NCI-H1092 (cell line): ENCODE measurements at regions not wholly inside any gene's neighbourhood (a gene's known extent, or its start where the extent isn't known, plus 50 kb on each side); places are given as distances from the start of the nearest gene placed in this dataset.
A peak's percentile ranks its signal among the peaks of the same experiment; 100 is the strongest.

Experiments
- DNase-seq: peaks from one replicate; lab custom pipeline; 2025; lab: John Stamatoyannopoulos, UW

GRCh38 chr1:38331496-38332210 is 285.1 kb upstream of the POU3F1 start:
- no peak for DNase-seq

- DNase-seq, result no peak
Measured at GRCh38 chr1:38330799-38331198, 284.2 kb upstream of the POU3F1 start.

DNA sequence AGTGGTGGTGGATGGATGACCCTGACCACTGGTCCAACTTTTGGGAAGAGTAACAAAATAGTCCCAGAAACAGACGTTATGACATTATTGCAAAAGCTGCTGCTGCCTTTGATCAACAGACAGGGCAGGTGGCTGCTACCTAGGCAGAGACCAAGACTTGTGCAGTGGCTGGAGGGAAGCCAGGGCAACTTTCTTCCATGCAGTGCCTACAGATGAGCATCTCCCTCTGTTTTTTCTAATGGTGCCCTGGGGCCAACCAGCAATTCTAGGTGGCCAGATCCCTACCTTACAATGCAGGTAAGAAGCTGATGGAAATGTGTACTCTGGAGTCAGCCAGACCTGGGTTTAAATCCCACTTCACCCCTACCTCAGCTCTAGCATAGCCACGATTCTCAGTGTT is 283.1 kb upstream of the POU3F1 start:
- DNase-seq, result no peak

GRCh38 chr1:38328278-38329035 is 281.9 kb upstream of the POU3F1 start:
- no peak for DNase-seq

- no peak for DNase-seq
Measured at GRCh38 chr1:38327559-38327973, 281.0 kb upstream of the POU3F1 start.

- DNase-seq, result no peak
Measured at GRCh38 chr1:38326856-38327255, 280.3 kb upstream of the POU3F1 start.

GRCh38 chr1:38326135-38326534 is 279.5 kb upstream of the POU3F1 start:
- no peak for DNase-seq

- no peak for DNase-seq
Measured at GRCh38 chr1:38312753-38313152, 266.2 kb upstream of the POU3F1 start.

- DNase-seq, result no peak
Measured at GRCh38 chr1:38310079-38310478, 263.5 kb upstream of the POU3F1 start.

DNA sequence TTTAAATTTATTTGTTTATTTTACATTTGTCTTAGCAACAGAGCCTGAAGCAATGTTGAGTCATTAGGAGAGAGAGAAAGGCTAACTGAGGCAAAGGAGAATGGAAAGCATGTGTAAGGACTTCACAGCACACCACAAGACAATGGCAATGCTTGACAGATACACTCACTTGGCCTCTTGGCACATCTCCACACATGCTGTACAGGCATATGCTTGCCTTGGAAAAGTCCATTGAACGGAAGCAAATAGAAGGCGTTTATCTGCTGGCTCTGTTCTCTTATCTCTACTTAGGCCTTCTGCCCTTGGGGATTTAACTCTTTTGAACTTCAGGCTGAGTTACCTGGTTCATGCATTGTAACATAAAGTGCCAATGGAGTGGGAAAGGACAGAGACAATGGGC is 262.2 kb upstream of the POU3F1 start:
- DNase-seq, result no peak

GRCh38 chr1:38305666-38306065 is 259.1 kb upstream of the POU3F1 start:
- DNase-seq, result no peak

DNA sequence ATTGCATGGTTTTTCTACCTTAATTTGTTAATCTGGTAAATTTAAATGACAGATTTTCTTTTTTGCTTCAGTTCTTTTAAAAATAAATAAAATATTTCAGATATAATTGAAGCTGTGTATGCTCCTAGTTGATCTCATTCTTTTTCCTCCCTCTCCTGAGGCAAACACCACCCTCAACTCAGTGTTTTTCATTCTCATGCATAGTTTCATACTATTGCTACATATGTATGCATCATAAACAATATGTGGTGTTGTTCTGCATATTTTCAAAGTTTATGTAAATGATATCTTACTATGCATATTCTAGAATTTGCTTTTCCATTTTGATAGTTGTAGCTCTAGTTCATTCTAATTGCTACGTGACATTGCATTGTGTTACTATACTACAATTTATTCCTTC is 257.2 kb upstream of the POU3F1 start:
- DNase-seq, result no peak

DNA sequence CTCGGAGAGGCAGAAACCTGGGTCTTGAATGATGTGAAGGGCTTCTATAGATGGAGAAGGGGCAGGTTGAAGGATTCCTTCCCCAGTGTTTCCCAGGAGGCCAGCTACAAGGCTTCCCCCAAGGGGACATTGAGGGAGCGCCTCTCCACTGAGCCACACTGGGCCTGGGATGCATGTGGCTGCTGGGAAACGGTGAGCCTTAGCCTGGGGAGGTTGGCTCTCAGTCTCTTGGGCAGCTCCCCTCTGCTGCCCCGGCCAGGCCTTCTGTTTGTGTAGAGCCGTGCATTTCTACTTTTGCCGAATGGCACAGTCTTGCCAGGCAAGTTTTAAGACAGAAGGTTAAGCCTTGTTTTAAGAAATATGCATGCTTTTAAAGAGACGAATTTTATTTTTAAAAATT is 254.4 kb upstream of the POU3F1 start:
- DNase-seq, result no peak

DNA sequence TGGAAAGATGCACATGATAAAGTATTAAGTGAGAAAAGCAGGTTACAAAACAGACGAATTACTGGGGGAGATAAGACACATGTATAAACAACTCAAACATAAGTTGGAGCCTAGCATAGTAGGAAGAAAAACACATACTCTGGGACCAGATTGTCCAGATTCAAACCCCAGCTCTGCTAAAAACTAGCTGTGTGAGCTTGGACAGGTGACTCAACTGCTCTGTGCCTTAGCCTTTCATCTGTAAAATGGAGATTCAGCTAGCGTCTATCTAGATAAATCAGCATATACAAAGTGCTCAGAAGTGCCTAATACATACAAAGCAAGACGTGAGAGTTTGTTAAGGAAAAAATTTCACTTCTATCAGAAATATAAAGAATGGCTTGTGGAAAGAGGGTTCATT is 254.0 kb upstream of the POU3F1 start:
- no peak for DNase-seq

DNA sequence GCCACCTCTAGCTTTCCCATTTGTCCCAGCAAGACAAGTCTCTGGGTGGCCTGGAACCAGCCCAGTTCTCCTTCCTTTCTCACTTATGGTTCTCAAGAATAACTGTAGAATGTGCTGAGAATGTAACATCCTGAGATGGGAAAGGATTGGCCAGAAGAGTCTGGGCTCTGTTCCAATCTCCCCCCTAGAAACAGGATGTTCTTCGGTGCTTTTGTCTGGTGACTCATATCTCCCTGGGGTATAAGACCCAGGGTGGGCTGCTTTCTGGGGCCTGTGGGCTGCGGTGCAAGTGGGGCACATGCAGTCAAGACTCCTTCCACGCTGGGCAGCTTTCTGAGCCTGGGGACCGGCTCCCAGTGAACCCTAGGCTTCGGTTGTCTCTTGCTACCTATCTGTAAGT is 251.2 kb upstream of the POU3F1 start:
- DNase-seq, result no peak

- no peak for DNase-seq
Measured at GRCh38 chr1:38297246-38297645, 250.7 kb upstream of the POU3F1 start.

DNA sequence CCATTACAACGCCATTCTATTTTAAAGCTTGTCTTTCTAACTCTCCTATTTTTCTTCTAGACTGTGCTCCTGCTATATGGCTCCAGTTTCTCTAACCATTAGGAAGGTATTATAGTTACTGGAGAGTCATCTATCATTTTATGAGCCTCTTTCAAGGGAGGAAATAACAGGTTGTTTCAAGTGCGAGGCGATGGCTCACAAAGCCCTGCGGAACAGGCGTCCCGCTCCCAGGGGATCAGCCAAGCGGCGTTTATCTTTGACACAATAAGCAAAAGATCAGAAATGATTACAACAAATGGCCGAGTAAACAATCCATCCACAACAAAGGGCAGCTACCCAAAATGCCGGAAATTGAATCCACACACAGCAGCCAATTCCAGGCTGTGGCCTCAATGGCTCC is 249.5 kb upstream of the POU3F1 start:
- DNase-seq, result peak; percentile 52

DNA sequence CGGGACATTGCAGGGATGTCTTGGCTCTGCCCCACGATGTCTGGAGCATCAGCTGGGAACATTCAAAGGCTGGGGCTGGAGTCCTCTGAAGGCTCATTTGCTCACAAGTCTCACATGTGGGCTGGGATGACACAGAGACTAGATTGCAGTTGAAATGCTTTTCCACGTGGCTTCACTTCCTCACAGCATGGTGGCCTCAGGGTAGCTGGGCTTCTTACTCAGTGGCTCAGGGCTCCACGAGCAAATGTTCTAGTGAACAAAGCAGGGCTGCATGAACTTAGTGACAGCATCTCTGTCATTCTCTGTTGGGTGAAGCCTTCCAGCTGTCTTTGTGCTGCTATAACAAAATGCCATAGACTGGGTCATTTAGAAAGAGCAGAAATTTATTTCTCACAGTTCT is 247.0 kb upstream of the POU3F1 start:
- DNase-seq, result no peak

- DNase-seq, result no peak
Measured at GRCh38 chr1:38292969-38293368, 246.4 kb upstream of the POU3F1 start.

- DNase-seq, result no peak
Measured at GRCh38 chr1:38291906-38292521, 245.4 kb upstream of the POU3F1 start.

- DNase-seq, result no peak
Measured at GRCh38 chr1:38291336-38291735, 244.7 kb upstream of the POU3F1 start.

DNA sequence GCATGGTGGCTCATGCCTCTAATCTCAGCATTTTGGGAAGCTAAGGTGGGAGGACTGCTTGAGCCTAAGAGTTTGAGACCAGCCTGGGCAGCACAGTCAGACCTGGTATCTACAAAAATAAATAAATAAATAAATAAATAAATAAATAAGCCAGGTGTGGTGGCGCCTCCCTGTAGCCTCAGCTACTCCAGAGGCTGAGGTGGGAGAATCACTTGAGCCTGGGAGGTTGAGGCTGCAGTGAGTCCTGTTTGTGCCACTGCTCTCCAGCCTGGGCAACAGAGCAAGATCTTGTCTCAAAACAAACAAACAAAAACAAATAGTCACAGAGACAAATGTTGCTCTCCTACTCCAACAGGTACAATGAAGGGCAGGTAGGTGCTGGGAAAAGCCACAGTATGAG is 242.4 kb upstream of the POU3F1 start:
- no peak for DNase-seq

- no peak for DNase-seq
Measured at GRCh38 chr1:38287547-38287946, 241.0 kb upstream of the POU3F1 start.
